Naive B cell (primary cell): ENCODE measurements at regions not wholly inside any gene's neighbourhood (a gene's known extent, or its start where the extent isn't known, plus 50 kb on each side); places are given as distances from the start of the nearest gene placed in this dataset.
A peak's percentile ranks its signal among the peaks of the same experiment; 100 is the strongest.
"Not testable (repeated sequence)": the region's sequence is repeated elsewhere in the genome, so short reads cannot be mapped to it uniquely, and the experiment has no call there.

Experiments used
- ATAC-seq, 2 donors: fragments of 150-1000 bp; cut with Tn5 transposase; 2 replicates each; pipeline ENCODE4 v1.10.0; 2021; ENCODE audit warnings: low read depth in 2 of 2, mild to moderate bottlenecking in 2 of 2, moderate library complexity in 2 of 2
- DNase-seq: peaks from one replicate; pipeline ENCODE4 v3.0.0; 2022
- H3K27ac Mint-ChIP-seq, 6 donors: one replicate each; pipeline ENCODE4 v1.8.0; 2020 to 2022; ENCODE audit warnings: mild to moderate bottlenecking in 6 of 6, mixed read lengths in 6 of 6, moderate library complexity in 5 of 6, inconsistent platforms in 2 of 6
- H3K27me3 Mint-ChIP-seq, 3 donors: one replicate each; pipeline ENCODE4 v1.8.0; 2021 to 2022; ENCODE audit warnings: mixed read lengths in 3 of 3, mild to moderate bottlenecking in 1 of 3
- H3K36me3 Mint-ChIP-seq, 2 donors: one replicate each; pipeline ENCODE4 v1.8.0; 2020 to 2022; ENCODE audit warnings: mixed read lengths in 2 of 2, inconsistent platforms in 1 of 2, mild to moderate bottlenecking in 1 of 2
- H3K4me1 Mint-ChIP-seq, 3 donors: one replicate each; pipeline ENCODE4 v1.8.0; 2020 to 2022; ENCODE audit warnings: mixed read lengths in 3 of 3, inconsistent platforms in 1 of 3, mild to moderate bottlenecking in 1 of 3, moderate library complexity in 1 of 3
- H3K4me3 Mint-ChIP-seq, 8 donors: one replicate each; pipeline ENCODE4 v1.8.0; 2020 to 2022; ENCODE audit warnings: mild to moderate bottlenecking in 8 of 8, mixed read lengths in 8 of 8, moderate library complexity in 8 of 8, inconsistent platforms in 2 of 8
- H3K9me3 Mint-ChIP-seq, 7 donors: one replicate each; pipeline ENCODE4 v1.8.0; 2020 to 2022; ENCODE audit warnings: mixed read lengths in 7 of 7, mild to moderate bottlenecking in 5 of 7, inconsistent platforms in 2 of 7, moderate library complexity in 1 of 7

DNA sequence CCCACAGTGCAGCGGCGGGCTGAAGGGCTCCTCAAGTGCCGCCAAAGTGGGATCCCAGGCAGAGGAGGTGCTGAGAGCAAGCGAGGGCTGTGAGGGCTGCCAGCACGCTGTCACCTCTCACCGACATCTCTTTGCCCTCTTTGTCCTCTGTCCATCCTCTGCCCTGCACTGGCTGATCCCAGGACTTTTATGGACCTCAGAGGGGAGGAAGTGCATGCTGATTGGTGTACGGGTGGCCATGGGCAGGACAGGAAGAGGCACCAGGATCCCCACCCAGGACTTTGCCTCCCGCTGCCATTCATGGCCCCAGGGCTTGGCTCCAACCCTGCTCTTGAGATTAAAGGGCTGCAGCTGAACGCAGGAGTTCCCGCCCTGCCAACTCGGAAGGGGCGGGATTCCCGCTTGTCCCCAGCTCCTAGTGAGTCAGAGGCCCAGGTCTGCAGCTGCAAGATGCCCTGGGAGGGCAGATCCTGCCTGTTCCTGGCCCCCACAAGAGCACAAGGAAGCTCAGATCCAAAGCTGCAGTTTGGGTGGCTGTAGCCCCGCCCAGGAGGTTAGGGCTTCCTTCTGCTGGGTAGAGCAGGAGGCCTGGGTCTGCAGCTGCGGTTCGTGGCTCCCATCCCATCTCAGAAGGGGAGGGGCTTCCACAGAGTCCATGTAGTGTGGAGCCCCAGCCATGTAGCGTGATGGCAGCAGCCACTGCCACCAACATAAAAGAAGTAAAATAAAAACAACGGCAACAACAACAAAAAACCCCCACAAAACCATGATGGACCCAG lies 1716.7 kb downstream of the SLITRK1 start:
- ATAC-seq (no peak), DNase-seq (no peak)
- no peaks in the 10 kb centered on the region for H3K27me3 Mint-ChIP-seq
- no peaks in the 10 kb centered on the region for H3K36me3 Mint-ChIP-seq
- H3K4me1 Mint-ChIP-seq: no peaks in the 10 kb centered on the region
- no peak overlapping the region for H3K4me3 Mint-ChIP-seq
- peaks cover 0 to 27% (median 8%) of the 10 kb centered on the region in 7 donors for H3K9me3 Mint-ChIP-seq
- no peak overlapping the region for H3K27ac Mint-ChIP-seq

- H3K4me3 Mint-ChIP-seq, DNase-seq, H3K4me1 Mint-ChIP-seq, H3K27me3 Mint-ChIP-seq, H3K36me3 Mint-ChIP-seq, ATAC-seq, H3K27ac Mint-ChIP-seq: not testable (repeated sequence)
- peaks cover 0 to 20% (median 7%) of the 10 kb centered on the region in 7 donors for H3K9me3 Mint-ChIP-seq
These were observed 1717.4 kb downstream of the SLITRK1 start for GRCh38 chr13:82164780-82165395.

DNA sequence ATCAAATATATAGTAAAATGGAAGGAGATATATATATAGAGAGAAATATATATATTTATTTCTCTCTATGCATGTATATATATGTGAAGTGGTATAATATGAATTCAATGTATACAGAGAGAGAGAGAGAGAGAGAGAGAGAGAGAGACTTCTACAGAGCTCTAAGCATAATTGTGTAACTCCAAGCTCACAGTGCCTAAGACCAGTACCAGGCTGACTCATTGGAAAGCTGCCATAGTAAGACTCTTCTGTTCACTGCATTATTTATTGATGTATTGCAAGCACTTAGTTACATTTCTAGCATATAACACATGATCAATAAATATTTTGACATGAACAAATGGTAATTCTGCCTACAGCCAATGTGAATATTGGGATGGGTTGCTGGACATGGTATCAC lies 1734.7 kb downstream of the SLITRK1 start:
- ATAC-seq: no peak
- Mint-ChIP-seq H3K4me3 (no peak overlapping the region), H3K27me3 (no peaks in the 10 kb centered on the region)

GRCh38 chr13:82136880-82137279 lies 1745.4 kb downstream of the SLITRK1 start:
- Mint-ChIP-seq H3K36me3 (no peaks in the 10 kb centered on the region), H3K4me3 (no peak overlapping the region), H3K27ac (no peak overlapping the region), H3K9me3 (peaks cover 0 to 15% (median 4%) of the 10 kb centered on the region in 7 donors), H3K4me1 (no peaks in the 10 kb centered on the region), H3K27me3 (no peaks in the 10 kb centered on the region)
- ATAC-seq (no peak), DNase-seq (no peak)

More for the DNA sequence above, 1734.7 kb downstream of the SLITRK1 start:
- no peaks in the 10 kb centered on the region for H3K36me3 Mint-ChIP-seq
- no peaks in the 10 kb centered on the region for H3K4me1 Mint-ChIP-seq
- peaks cover 0 to 4% (median 0%) of the 10 kb centered on the region in 7 donors for H3K9me3 Mint-ChIP-seq
- H3K27ac Mint-ChIP-seq: no peak overlapping the region
- DNase-seq: no peak

DNA sequence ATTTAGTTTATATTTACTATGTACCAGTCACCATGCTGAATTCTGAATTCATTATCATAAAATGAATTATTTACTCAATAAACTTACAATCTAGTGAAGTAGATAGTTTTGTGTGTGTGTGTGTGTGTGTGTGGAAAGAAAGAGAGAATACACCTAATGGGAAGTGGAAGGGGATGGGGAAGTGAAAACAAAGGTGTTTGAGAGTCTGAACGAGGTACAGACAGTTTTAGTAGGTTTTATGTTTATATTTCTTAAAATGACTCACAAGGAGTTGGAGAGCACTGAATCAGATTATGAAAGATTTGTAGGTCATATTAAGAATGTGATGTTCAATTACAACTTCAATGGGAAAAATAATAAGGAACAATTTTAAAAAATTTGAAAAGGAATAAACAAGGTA lies 1753.0 kb downstream of the SLITRK1 start:
- Mint-ChIP-seq H3K4me1 (no peaks in the 10 kb centered on the region), H3K4me3 (no peak overlapping the region), H3K27me3 (no peaks in the 10 kb centered on the region), H3K27ac (peak overlapping the region in 1 of 6 donors; percentile 6), H3K9me3 (peaks cover 0 to 15% (median 2%) of the 10 kb centered on the region in 7 donors), H3K36me3 (no peaks in the 10 kb centered on the region)
- no peak for ATAC-seq
- no peak for DNase-seq

GRCh38 chr13:82118589-82118988 lies 1763.7 kb downstream of the SLITRK1 start:
- H3K27me3 Mint-ChIP-seq: no peaks in the 10 kb centered on the region
- no peak for DNase-seq
- H3K4me1 Mint-ChIP-seq: no peaks in the 10 kb centered on the region
- H3K27ac Mint-ChIP-seq: no peak overlapping the region
- H3K9me3 Mint-ChIP-seq: peaks cover 3 to 17% (median 8%) of the 10 kb centered on the region in 7 donors
- no peaks in the 10 kb centered on the region for H3K36me3 Mint-ChIP-seq
- ATAC-seq: no peak
- H3K4me3 Mint-ChIP-seq: no peak overlapping the region

- no peak for DNase-seq
- Mint-ChIP-seq H3K36me3 (no peaks in the 10 kb centered on the region), H3K27me3 (no peaks in the 10 kb centered on the region)
These were observed 1765.8 kb downstream of the SLITRK1 start for GRCh38 chr13:82116422-82116989.

DNA sequence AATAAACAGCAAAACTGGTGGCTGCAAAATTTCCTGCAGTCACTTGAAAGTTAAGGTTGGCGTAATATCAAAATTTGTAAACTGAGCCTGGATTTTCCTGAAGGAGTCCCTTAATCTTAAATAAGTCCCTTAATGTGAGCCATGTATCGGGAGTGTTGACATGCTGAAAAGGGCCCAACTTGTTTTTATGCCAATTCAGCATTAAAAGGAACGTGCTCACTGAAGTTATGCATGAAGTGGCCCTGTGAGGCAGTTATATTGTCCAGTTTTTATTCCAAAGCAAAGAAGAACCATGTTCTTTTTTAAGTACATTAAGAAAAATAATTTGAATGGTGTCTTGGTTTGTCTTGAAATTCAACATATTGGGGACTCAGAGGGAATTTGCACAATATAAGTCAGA lies 1766.9 kb downstream of the SLITRK1 start:
- H3K4me1 Mint-ChIP-seq: no peaks in the 10 kb centered on the region
- H3K4me3 Mint-ChIP-seq: no peak overlapping the region
- no peak for ATAC-seq
- H3K27me3 Mint-ChIP-seq: no peaks in the 10 kb centered on the region
- H3K27ac Mint-ChIP-seq: no peak overlapping the region
- DNase-seq: no peak
- H3K9me3 Mint-ChIP-seq: peaks cover 3 to 18% (median 11%) of the 10 kb centered on the region in 7 donors
- H3K36me3 Mint-ChIP-seq: no peaks in the 10 kb centered on the region

More at GRCh38 chr13:82116422-82116989, 1765.8 kb downstream of the SLITRK1 start:
- no peaks in the 10 kb centered on the region for H3K4me1 Mint-ChIP-seq
- H3K4me3 Mint-ChIP-seq: no peak overlapping the region
- no peak for ATAC-seq
- no peak overlapping the region for H3K27ac Mint-ChIP-seq
- H3K9me3 Mint-ChIP-seq: peaks cover 0 to 11% (median 6%) of the 10 kb centered on the region in 7 donors

DNA sequence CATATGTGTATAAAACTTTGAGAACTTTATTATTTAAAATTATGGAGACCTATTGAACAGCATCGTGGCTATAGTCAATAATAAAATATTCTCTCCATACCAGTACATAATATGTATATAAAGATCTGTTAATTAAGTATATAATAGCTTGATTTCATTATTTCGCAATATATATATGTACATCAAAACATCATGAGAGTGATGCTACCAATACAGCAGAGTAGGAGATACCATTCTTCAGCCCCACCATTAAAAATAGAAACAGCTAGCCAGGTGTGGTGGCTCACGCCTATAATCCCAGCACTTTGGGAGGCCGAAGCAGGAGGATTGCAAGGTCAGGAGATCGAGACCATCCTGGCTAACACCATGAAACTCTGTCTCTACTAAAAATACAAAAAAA lies 1755.3 kb upstream of the SPRY2 start:
- H3K4me1 Mint-ChIP-seq: no peaks in the 10 kb centered on the region
- ATAC-seq (no peak), DNase-seq (no peak)
- no peaks in the 10 kb centered on the region for H3K36me3 Mint-ChIP-seq
- no peaks in the 10 kb centered on the region for H3K27me3 Mint-ChIP-seq
- no peak overlapping the region for H3K27ac Mint-ChIP-seq
- peaks cover 0 to 11% (median 6%) of the 10 kb centered on the region in 7 donors for H3K9me3 Mint-ChIP-seq
- no peak overlapping the region for H3K4me3 Mint-ChIP-seq

DNA sequence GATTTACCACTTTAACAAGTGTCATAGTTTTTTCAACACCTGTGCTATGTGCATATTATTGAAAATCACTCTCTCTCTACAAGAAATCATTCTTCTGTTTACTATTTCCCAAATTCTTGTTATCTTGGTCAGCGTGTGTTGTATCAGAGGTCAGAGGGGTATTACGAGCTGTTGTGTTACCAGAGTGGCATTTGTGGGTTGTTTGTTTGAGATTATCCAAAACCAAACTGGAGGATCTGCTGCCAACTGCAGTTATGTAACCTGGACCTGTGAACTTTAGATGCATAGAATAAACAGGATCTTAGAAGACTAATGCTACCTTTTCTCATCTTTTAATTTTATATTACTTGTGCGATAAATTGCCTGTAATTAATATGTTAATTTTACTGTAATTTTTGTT lies 1751.4 kb upstream of the SPRY2 start:
- DNase-seq: no peak
- H3K27me3 Mint-ChIP-seq: no peaks in the 10 kb centered on the region
- no peaks in the 10 kb centered on the region for H3K4me1 Mint-ChIP-seq
- peaks cover 0 to 8% (median 4%) of the 10 kb centered on the region in 7 donors for H3K9me3 Mint-ChIP-seq
- H3K4me3 Mint-ChIP-seq: no peak overlapping the region
- no peaks in the 10 kb centered on the region for H3K36me3 Mint-ChIP-seq
- ATAC-seq: no peak
- H3K27ac Mint-ChIP-seq: no peak overlapping the region

DNA sequence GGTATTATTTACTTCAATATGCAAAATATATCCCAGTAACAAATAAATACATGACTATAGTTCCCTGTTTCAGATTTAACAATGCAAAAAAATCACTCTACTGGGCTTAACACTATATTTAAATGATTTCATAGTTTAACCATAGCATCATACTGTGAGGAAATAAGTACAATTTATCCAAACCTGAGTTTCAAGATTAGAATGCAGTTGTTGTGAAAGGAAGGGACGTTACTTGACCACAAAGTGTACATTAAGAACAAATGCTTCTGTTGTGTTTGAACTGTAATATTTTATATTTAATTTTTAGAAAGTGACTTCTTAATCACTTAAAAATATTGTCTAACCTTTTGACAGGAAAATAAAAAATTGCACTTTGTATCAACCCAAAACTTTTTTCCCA lies 1747.9 kb upstream of the SPRY2 start:
- H3K27me3 Mint-ChIP-seq: no peaks in the 10 kb centered on the region
- H3K36me3 Mint-ChIP-seq: no peaks in the 10 kb centered on the region
- no peaks in the 10 kb centered on the region for H3K4me1 Mint-ChIP-seq
- no peak overlapping the region for H3K27ac Mint-ChIP-seq
- ATAC-seq: no peak
- no peak overlapping the region for H3K4me3 Mint-ChIP-seq
- H3K9me3 Mint-ChIP-seq: peaks cover 0 to 6% (median 2%) of the 10 kb centered on the region in 7 donors
- DNase-seq: no peak

- Mint-ChIP-seq H3K27me3 (no peaks in the 10 kb centered on the region), H3K27ac (no peak overlapping the region), H3K4me3 (no peak overlapping the region), H3K9me3 (peaks cover 0 to 9% (median 6%) of the 10 kb centered on the region in 7 donors), H3K36me3 (no peaks in the 10 kb centered on the region), H3K4me1 (no peaks in the 10 kb centered on the region)
- ATAC-seq: no peak
- no peak for DNase-seq
These were observed 1735.6 kb upstream of the SPRY2 start for GRCh38 chr13:82076496-82076895.

DNA sequence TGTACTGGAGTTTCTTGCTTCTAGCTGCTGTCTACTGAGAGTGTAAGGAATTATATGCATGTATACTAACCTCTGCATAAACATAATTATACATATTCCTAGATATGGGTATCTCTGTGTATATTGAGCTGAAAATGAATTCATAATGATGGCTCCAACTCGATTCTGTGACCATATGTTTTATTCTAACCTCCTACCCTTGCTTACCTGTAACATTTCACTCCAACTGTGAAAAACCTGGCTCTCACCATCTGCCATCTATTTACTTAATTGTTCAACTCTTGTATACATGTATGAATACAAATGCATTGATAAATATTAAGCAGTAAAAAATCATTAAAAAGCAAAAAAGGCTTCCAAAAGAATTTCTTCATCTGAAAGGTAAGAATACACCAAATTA lies 1729.5 kb upstream of the SPRY2 start:
- H3K4me1 Mint-ChIP-seq: no peaks in the 10 kb centered on the region
- ATAC-seq: no peak
- no peak overlapping the region for H3K27ac Mint-ChIP-seq
- no peak overlapping the region for H3K4me3 Mint-ChIP-seq
- no peaks in the 10 kb centered on the region for H3K36me3 Mint-ChIP-seq
- H3K27me3 Mint-ChIP-seq: no peaks in the 10 kb centered on the region
- peaks cover 0 to 19% (median 10%) of the 10 kb centered on the region in 7 donors for H3K9me3 Mint-ChIP-seq
- DNase-seq: no peak

DNA sequence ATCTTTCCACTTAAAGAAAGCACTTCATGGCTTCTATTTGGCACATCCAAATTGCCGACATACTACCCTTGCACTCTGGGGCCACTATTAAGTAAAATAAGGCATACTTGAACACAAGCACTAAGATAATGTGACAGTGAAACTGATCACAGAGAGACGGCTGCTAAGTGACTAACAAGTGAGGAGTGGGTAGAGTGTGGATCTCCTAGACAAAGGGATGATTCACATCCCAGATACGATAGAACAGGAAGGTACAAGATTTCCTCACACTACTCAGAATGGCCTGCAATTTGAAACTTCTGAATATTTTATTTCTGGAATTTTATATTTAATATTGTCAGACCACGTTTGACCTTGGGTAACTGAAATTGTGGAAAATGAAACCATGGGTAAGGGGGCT lies 1721.8 kb upstream of the SPRY2 start:
- H3K4me1 Mint-ChIP-seq: no peaks in the 10 kb centered on the region
- no peak overlapping the region for H3K4me3 Mint-ChIP-seq
- H3K36me3 Mint-ChIP-seq: no peaks in the 10 kb centered on the region
- ATAC-seq (no peak), DNase-seq (no peak)
- no peaks in the 10 kb centered on the region for H3K27me3 Mint-ChIP-seq
- H3K9me3 Mint-ChIP-seq: peaks cover 0 to 11% (median 2%) of the 10 kb centered on the region in 7 donors
- H3K27ac Mint-ChIP-seq: no peak overlapping the region
